IMR-90 (cell line): ENCODE measurements at regions not wholly inside any gene's neighbourhood (a gene's known extent, or its start where the extent isn't known, plus 50 kb on each side); places are given as distances from the start of the nearest gene placed in this dataset.

Source experiments
- ATAC-seq: fragments of 200-7000 bp; cut with Tn5 transposase; 2 replicates; pipeline ENCODE4 v1.9.1; 2020; ENCODE audit warnings: low read depth, mild to moderate bottlenecking, moderate library complexity
- BruUV-seq: library from RNA; stranded (reverse); fragments of 400-500 nt; replicated peaks from 2 replicates; lab custom pipeline; 2021; lab: Mats Ljungman, UMichigan
- CTCF ChIA-PET: fragments of 300-600 bp; formaldehyde crosslinking; extraction: SDS; loops from one replicate; lab custom pipeline; 2021; ENCODE audit warnings: antibody characterized with exemption; lab: Yijun Ruan, JAX
- POLR2A ChIA-PET: fragments of 300-600 bp; sonication (Branson Sonifier 250); formaldehyde crosslinking; loops from one replicate; lab custom pipeline; 2022; ENCODE audit warnings: antibody characterized with exemption; ENCODE audit not compliant: unreplicated experiment; lab: Charles Lee
- DNase-seq: peaks from one replicate; pipeline ENCODE4 v3.0.0; 2013
- H2AFZ ChIP-seq: replicated peaks from 2 replicates; pipeline ENCODE3; 2013; ENCODE audit warnings: low read length, mild to moderate bottlenecking; ENCODE audit not compliant: poor library complexity
- H2AK5ac ChIP-seq: 2 replicates; pipeline ENCODE4 v1.6.1; 2013; ENCODE audit warnings: low read depth, low read length, inconsistent platforms
- H2AK9ac ChIP-seq: replicated peaks from 2 replicates; pipeline ENCODE3; 2013; ENCODE audit warnings: mild to moderate bottlenecking, low read depth, low read length, moderate library complexity; ENCODE audit not compliant: poor library complexity
- H2BK120ac ChIP-seq: 2 replicates; pipeline ENCODE4 v1.6.1; 2013; ENCODE audit warnings: low read depth, low read length, inconsistent platforms
- H2BK15ac ChIP-seq: 3 replicates; pipeline ENCODE4 v1.6.1; 2013; ENCODE audit warnings: low read depth, low read length, inconsistent platforms
- H2BK20ac ChIP-seq: 2 replicates; pipeline ENCODE4 v1.6.1; 2013; ENCODE audit warnings: low read depth, mild to moderate bottlenecking, inconsistent platforms, low read length, moderate library complexity
- H2BK5ac ChIP-seq: 2 replicates; pipeline ENCODE4 v1.6.1; 2013; ENCODE audit warnings: mild to moderate bottlenecking, low read depth, low read length, inconsistent platforms; ENCODE audit not compliant: poor library complexity, severe bottlenecking
- H3K14ac ChIP-seq: replicated peaks from 2 replicates; pipeline ENCODE4 v1.6.1; 2013; ENCODE audit warnings: low read depth, low read length, inconsistent platforms
- H3K18ac ChIP-seq: 2 replicates; pipeline ENCODE4 v1.6.1; 2013; ENCODE audit warnings: low read depth, low read length, control low read depth
- H3K23ac ChIP-seq: 2 replicates; pipeline ENCODE4 v1.6.1; 2013; ENCODE audit warnings: low read depth, low read length, inconsistent platforms
- H3K27ac ChIP-seq: 2 replicates; pipeline ENCODE4 v1.5.1; 2013; ENCODE audit warnings: mild to moderate bottlenecking, control low read depth, low read length; ENCODE audit not compliant: insufficient read depth
- H3K27me3 ChIP-seq: 2 replicates; pipeline ENCODE4 v1.6.1; 2013; ENCODE audit warnings: low read length; ENCODE audit not compliant: control insufficient read depth, insufficient read depth
- H3K36me3 ChIP-seq: 2 replicates; pipeline ENCODE4 v1.6.1; 2013; ENCODE audit warnings: low read length, mixed read lengths; ENCODE audit not compliant: control insufficient read depth, insufficient read depth
- H3K4ac ChIP-seq: 2 replicates; pipeline ENCODE4 v1.6.1; 2013; ENCODE audit warnings: low read depth, low read length, inconsistent platforms
- H3K4me1 ChIP-seq: 2 replicates; pipeline ENCODE4 v1.6.1; 2013; ENCODE audit warnings: low read length, mixed read lengths; ENCODE audit not compliant: control insufficient read depth, insufficient read depth
- H3K4me2 ChIP-seq: 2 replicates; pipeline ENCODE4 v1.6.1; 2013; ENCODE audit warnings: low read depth, mild to moderate bottlenecking, control low read depth, low read length, moderate library complexity
- H3K4me3 ChIP-seq: 2 replicates; pipeline ENCODE4 v1.5.1; 2013; ENCODE audit warnings: low read depth, mild to moderate bottlenecking, control low read depth, low read length, moderate library complexity; ENCODE audit not compliant: insufficient read depth
- H3K56ac ChIP-seq: 2 replicates; pipeline ENCODE4 v1.6.1; 2013; ENCODE audit warnings: low read length, inconsistent platforms; ENCODE audit not compliant: insufficient read depth; ENCODE audit errors: extremely low read depth
- H3K79me1 ChIP-seq, 2 experiments: 2 replicates each; pipeline ENCODE4 v1.6.1; 2013; ENCODE audit warnings: low read length in 2 of 2, inconsistent platforms in 1 of 2, low read depth in 1 of 2
- H3K9ac ChIP-seq: 2 replicates; pipeline ENCODE4 v1.6.1; 2013; ENCODE audit warnings: low read depth, low read length, control low read depth
- H3K9me1 ChIP-seq: 2 replicates; pipeline ENCODE4 v1.6.1; 2013; ENCODE audit warnings: low read length, inconsistent platforms; ENCODE audit not compliant: insufficient read depth
- H3K9me3 ChIP-seq: 2 replicates; pipeline ENCODE4 v1.6.1; 2013; ENCODE audit warnings: low read length; ENCODE audit not compliant: control insufficient read depth, insufficient read depth
- H4K20me1 ChIP-seq: 2 replicates; pipeline ENCODE4 v1.6.1; 2013; ENCODE audit warnings: low read length, inconsistent platforms; ENCODE audit not compliant: insufficient read depth
- H4K5ac ChIP-seq: 2 replicates; pipeline ENCODE4 v1.6.1; 2013; ENCODE audit warnings: mild to moderate bottlenecking, low read depth, low read length, control low read depth
- H4K8ac ChIP-seq, 2 experiments: 2 replicates each; pipeline ENCODE4 v1.6.1; 2013; ENCODE audit warnings: low read depth in 2 of 2, low read length in 2 of 2, control low read depth in 1 of 2, inconsistent platforms in 1 of 2
- H4K91ac ChIP-seq: 2 replicates; pipeline ENCODE4 v1.6.1; 2013; ENCODE audit warnings: low read depth, low read length, inconsistent platforms; ENCODE audit not compliant: insufficient read depth
- BHLHE40 ChIP-seq: fragments of 150-350 bp; IDR thresholded peaks from 2 replicates; pipeline ENCODE4 v1.6.1; 2016; ENCODE audit warnings: mild to moderate bottlenecking, low read depth, low read length
- CEBPB ChIP-seq: IDR thresholded peaks from 2 replicates; pipeline ENCODE4 v1.6.1; 2012; ENCODE audit warnings: low read depth, low read length, improper control_type of control experiment
- CHD1 ChIP-seq: IDR thresholded peaks from 2 replicates; pipeline ENCODE4 v1.6.1; 2012; ENCODE audit warnings: low read depth, low read length, improper control_type of control experiment
- CTCF ChIP-seq: conservative IDR thresholded peaks from 2 replicates; pipeline ENCODE4 v1.5.1; 2012; ENCODE audit warnings: mild to moderate bottlenecking, low read depth, low read length, improper control_type of control experiment
- ELK1 ChIP-seq: fragments of 150-350 bp; IDR thresholded peaks from 2 replicates; pipeline ENCODE4 v1.6.1; 2016; ENCODE audit warnings: low read depth, mild to moderate bottlenecking, low read length, moderate library complexity, borderline replicate concordance
- FOS ChIP-seq: fragments of 150-350 bp; IDR thresholded peaks from 2 replicates; pipeline ENCODE4 v1.6.1; 2016; ENCODE audit warnings: low read depth, low read length
- MAFK ChIP-seq: IDR thresholded peaks from 2 replicates; pipeline ENCODE4 v1.6.1; 2012; ENCODE audit warnings: low read depth, low read length, improper control_type of control experiment
- MAZ ChIP-seq: IDR thresholded peaks from 2 replicates; pipeline ENCODE4 v1.6.1; 2012; ENCODE audit warnings: low read depth, mild to moderate bottlenecking, low read length, improper control_type of control experiment, moderate library complexity, borderline replicate concordance
- MXI1 ChIP-seq: IDR thresholded peaks from 2 replicates; pipeline ENCODE4 v1.6.1; 2012; ENCODE audit warnings: low read depth, mild to moderate bottlenecking, low read length, moderate library complexity, borderline replicate concordance
- NFE2L2 ChIP-seq: fragments of 150-350 bp; IDR thresholded peaks from 2 replicates; pipeline ENCODE4 v1.6.1; 2016; ENCODE audit warnings: low read depth, mild to moderate bottlenecking, low read length
- POLR2A ChIP-seq: IDR thresholded peaks from 2 replicates; pipeline ENCODE4 v1.6.1; 2012; ENCODE audit warnings: mild to moderate bottlenecking, low read depth, low read length
- RAD21 ChIP-seq: IDR thresholded peaks from 2 replicates; pipeline ENCODE4 v1.6.1; 2012; ENCODE audit warnings: low read length, improper control_type of control experiment
- RCOR1 ChIP-seq: IDR thresholded peaks from 2 replicates; pipeline ENCODE4 v1.6.1; 2012; ENCODE audit warnings: mild to moderate bottlenecking, low read length, improper control_type of control experiment; ENCODE audit not compliant: insufficient replicate concordance
- RFX5 ChIP-seq: IDR thresholded peaks from 2 replicates; pipeline ENCODE4 v1.8.0; 2012; ENCODE audit warnings: low read depth, mild to moderate bottlenecking, low read length, moderate library complexity
- SMC3 ChIP-seq: fragments of 150-350 bp; IDR thresholded peaks from 2 replicates; pipeline ENCODE4 v1.6.1; 2016; ENCODE audit warnings: low read depth, mild to moderate bottlenecking, antibody characterized with exemption, low read length, moderate library complexity
- USF2 ChIP-seq: fragments of 150-350 bp; IDR thresholded peaks from 2 replicates; pipeline ENCODE4 v1.6.1; 2017; ENCODE audit warnings: mild to moderate bottlenecking, antibody characterized with exemption, low read length, low read depth
- WGBS, 2 experiments: methylation state at CpG; one replicate each; pipeline versions ENCODE4 v1.1.5 to v1.1.7; 2013; ENCODE audit warnings: missing lambda C conversion rate in 2 of 2; ENCODE audit not compliant: insufficient read length in 1 of 2; ENCODE audit errors: extremely low coverage in 2 of 2; 5-methylcytosine and 5-hydroxymethylcytosine counted together
- dilution Hi-C: fragments of 300-500 bp; cut with HindIII; formaldehyde crosslinking; loops from one replicate; pipeline ENCODE4 v1.14.3; 2018; ENCODE audit warnings: low sequenced_read_pairs; ENCODE audit not compliant: unreplicated experiment
- in situ Hi-C: fragments of 300-500 bp; cut with MboI; formaldehyde crosslinking; loops from 3 replicates; pipeline ENCODE4 v1.14.3; 2019; ENCODE audit warnings: low sequenced_read_pairs, inconsistent platforms, mixed read lengths
- intact Hi-C: fragments of 100-400 bp; cut with micrococcal nuclease; formaldehyde crosslinking; loops from 2 replicates; pipeline ENCODE4 v1.10.0; 2022

- Histone ChIP-seq H3K4me2 (no peak overlapping the region), H3K23ac (no peak overlapping the region; the same call in 1 of the 2 replicates), H3K9me3 (no peaks in the 10 kb centered on the region), H2BK20ac (no peak overlapping the region), H3K18ac (no peak overlapping the region), H2AK5ac (no peak overlapping the region), H4K20me1 (no peaks in the 10 kb centered on the region), H3K27me3 (no peaks in the 10 kb centered on the region), H3K56ac (no peak overlapping the region), H3K4me3 (no peak overlapping the region), H3K36me3 (no peaks in the 10 kb centered on the region), H3K27ac (no peak overlapping the region), H3K9me1 (peaks cover 3% of the 10 kb centered on the region; the same call in 1 of the 2 replicates), H2BK15ac (no peak overlapping the region), H3K79me1 (no peaks in the 10 kb centered on the region), H4K8ac (no peak overlapping the region), H2BK5ac (no peak overlapping the region), H2AK9ac (no peak overlapping the region), H4K91ac (no peak overlapping the region), H3K4me1 (peaks cover 14% of the 10 kb centered on the region), H3K14ac (no peak overlapping the region), H2AFZ (no peak overlapping the region), H2BK120ac (no peak overlapping the region), H3K9ac (no peak overlapping the region), H3K4ac (no peak overlapping the region), H4K5ac (no peak overlapping the region)
- no peak for ATAC-seq
- ChIA-PET POLR2A (no interaction called here), CTCF (interaction anchor here (0.6 kb wide), 1 partner anchor 272 kb away, joined by 4 read pairs; no protein-coding TSS in a partner anchor)
- intact Hi-C loops (no loop called here), in situ Hi-C loops (loop anchor here (25.0 kb wide), 1 partner anchor 563 kb away; the partner anchor contains the start of gene CYP20A1), dilution Hi-C loops (loop anchor here (25.0 kb wide), 1 partner anchor 288 kb away; no protein-coding TSS in a partner anchor)
- 40% methylated on average over 1 of the region's 3 CpGs; no CpG with 5 or more reads in 1 of the 2 experiments for WGBS, 2 experiments
- TF ChIP-seq MXI1 (no peak), MAZ (no peak), RFX5 (no peak), RAD21 (no peak), FOS (no peak), ELK1 (no peak), RCOR1 (no peak), USF2 (no peak), CEBPB (no peak), MAFK (no peak), NFE2L2 (no peak), CHD1 (no peak), POLR2A (no peak), BHLHE40 (no peak), SMC3 (no peak), CTCF (no peak)
- no peak for DNase-seq
- no TSS peak for BruUV-seq
These were observed 67.7 kb upstream of the CTLA4 start for GRCh38 chr2:203799908-203800307.
